GM18858 (cell line): ENCODE measurements at regions not wholly inside any gene's neighbourhood (a gene's known extent, or its start where the extent isn't known, plus 50 kb on each side); places are given as distances from the start of the nearest gene placed in this dataset.

ENCODE experiments used
- ATAC-seq: cut with Tn5 transposase; IDR thresholded peaks from one replicate; pipeline ENCODE4 v1.9.1; 2021; ENCODE audit not compliant: unreplicated experiment

- no peak for ATAC-seq
These were observed 365.8 kb upstream of the RGMA start for GRCh38 chr15:93454788-93455187.

GRCh38 chr15:93452537-93453211 lies 363.7 kb upstream of the RGMA start:
- ATAC-seq = no peak

GRCh38 chr15:93451822-93452221 lies 362.8 kb upstream of the RGMA start:
- ATAC-seq = no peak

- no peak for ATAC-seq
These were observed 362.3 kb upstream of the RGMA start for GRCh38 chr15:93451265-93451664.

- ATAC-seq = no peak
These were observed 360.8 kb upstream of the RGMA start for GRCh38 chr15:93449798-93450197.

- no peak for ATAC-seq
These were observed 349.3 kb upstream of the RGMA start for GRCh38 chr15:93438310-93438709.

- ATAC-seq = no peak
These were observed 343.5 kb upstream of the RGMA start for GRCh38 chr15:93432474-93432873.

GRCh38 chr15:93428807-93429351 lies 339.9 kb upstream of the RGMA start:
- ATAC-seq = no peak

- no peak for ATAC-seq
These were observed 339.1 kb upstream of the RGMA start for GRCh38 chr15:93428150-93428549.

- no peak for ATAC-seq
These were observed 335.1 kb upstream of the RGMA start for GRCh38 chr15:93424131-93424530.

GRCh38 chr15:93422476-93422875 lies 333.5 kb upstream of the RGMA start:
- no peak for ATAC-seq

- ATAC-seq = no peak
These were observed 331.5 kb upstream of the RGMA start for GRCh38 chr15:93420477-93420876.

- no peak for ATAC-seq
These were observed 331.0 kb upstream of the RGMA start for GRCh38 chr15:93420050-93420452.

- no peak for ATAC-seq
These were observed 329.6 kb upstream of the RGMA start for GRCh38 chr15:93418566-93418965.

GRCh38 chr15:93417631-93418030 lies 328.6 kb upstream of the RGMA start:
- ATAC-seq = no peak

GRCh38 chr15:93417156-93417555 lies 328.1 kb upstream of the RGMA start:
- ATAC-seq = no peak

- no peak for ATAC-seq
These were observed 326.6 kb upstream of the RGMA start for GRCh38 chr15:93415576-93415975.

- ATAC-seq = no peak
These were observed 325.7 kb upstream of the RGMA start for GRCh38 chr15:93414576-93415231.

- no peak for ATAC-seq
These were observed 324.7 kb upstream of the RGMA start for GRCh38 chr15:93413745-93414144.

- ATAC-seq = no peak
These were observed 310.1 kb upstream of the RGMA start for GRCh38 chr15:93399121-93399520.

- no peak for ATAC-seq
These were observed 300.2 kb upstream of the RGMA start for GRCh38 chr15:93389211-93389610.

- no peak for ATAC-seq
These were observed 295.9 kb upstream of the RGMA start for GRCh38 chr15:93384886-93385285.
